B cell (primary cell): ENCODE measurements at regions not wholly inside any gene's neighbourhood (a gene's known extent, or its start where the extent isn't known, plus 50 kb on each side); places are given as distances from the start of the nearest gene placed in this dataset.

ENCODE experiments used
- ATAC-seq: fragments of 200-7000 bp; cut with Tn5 transposase; one replicate; pipeline ENCODE4 v1.10.0; 2021; ENCODE audit warnings: low read depth, mild to moderate bottlenecking, moderate number of reproducible peaks, moderate library complexity
- CTCF ChIA-PET: fragments of 350-600 bp; sonication (Branson Sonifier 250); formaldehyde crosslinking; loops from one replicate; lab custom pipeline; 2021; ENCODE audit warnings: antibody characterized with exemption, inconsistent platforms; lab: Charles Lee
- POLR2A ChIA-PET: fragments of 350-600 bp; sonication (Branson Sonifier 250); formaldehyde crosslinking; loops from one replicate; lab custom pipeline; 2021; ENCODE audit warnings: antibody characterized with exemption; lab: Charles Lee
- DNase-seq: peaks from one replicate; pipeline ENCODE4 v3.0.0; 2013
- H2AFZ ChIP-seq: 2 replicates; pipeline ENCODE4 v1.6.1; 2012; ENCODE audit warnings: mild to moderate bottlenecking, low read depth, low read length; ENCODE audit not compliant: insufficient read depth, poor library complexity, severe bottlenecking
- H3K27ac ChIP-seq, 2 donors: 1 replicate in 1 of 2; 2 replicates in 1 of 2; pipeline ENCODE4 v1.5.1; 2012 to 2013; ENCODE audit warnings: low read length in 2 of 2, mild to moderate bottlenecking in 2 of 2, moderate library complexity in 1 of 2
- H3K27me3 ChIP-seq, 4 experiments: fragments of 200-600 bp in 1 of 4; sonication (generic) in 1 of 4; replicated peaks in 1 of 4; 1 replicate in 2 of 4; 2 replicates in 2 of 4; pipeline versions ENCODE4 v1.6.1 to v1.7.0; 2013 to 2016; ENCODE audit warnings: low read length in 3 of 4, mild to moderate bottlenecking in 2 of 4, mixed read lengths in 1 of 4, moderate library complexity in 1 of 4; ENCODE audit not compliant: insufficient read depth in 4 of 4, control insufficient read depth in 3 of 4; ENCODE audit errors: control extremely low read depth in 1 of 4
- H3K36me3 ChIP-seq, 2 experiments: replicated peaks in 1 of 2; 1 replicate in 1 of 2; 2 replicates in 1 of 2; pipeline versions ENCODE4 v1.6.1 to v1.7.1; 2013; ENCODE audit warnings: low read length in 1 of 2; ENCODE audit not compliant: insufficient read depth in 2 of 2, control insufficient read depth in 1 of 2; ENCODE audit errors: control extremely low read depth in 1 of 2, extremely low read depth in 1 of 2
- H3K4me1 ChIP-seq, 2 donors: fragments of 200-600 bp in 1 of 2; sonication (generic) in 1 of 2; 1 replicate in 1 of 2; 2 replicates in 1 of 2; pipeline versions ENCODE4 v1.5.1 to v1.6.1; 2013 to 2017; ENCODE audit warnings: low read length in 2 of 2; ENCODE audit not compliant: control insufficient read depth in 2 of 2, insufficient read depth in 2 of 2
- H3K4me2 ChIP-seq: replicated peaks from 2 replicates; pipeline ENCODE3; 2012; ENCODE audit warnings: mild to moderate bottlenecking, low read depth, low read length; ENCODE audit not compliant: poor library complexity, severe bottlenecking
- H3K4me3 ChIP-seq, 5 experiments: fragments of 200-600 bp in 1 of 5; sonication (generic) in 1 of 5; 1 replicate in 3 of 5; 2 replicates in 2 of 5; pipeline versions ENCODE4 v1.5.1 to v1.7.0; 2011 to 2016; ENCODE audit warnings: low read length in 4 of 5, mild to moderate bottlenecking in 4 of 5, low read depth in 2 of 5, control low read depth in 1 of 5, moderate library complexity in 1 of 5; ENCODE audit not compliant: insufficient read depth in 1 of 5; ENCODE audit errors: control extremely low read depth in 1 of 5, extremely low read depth in 1 of 5
- H3K79me2 ChIP-seq: fragments of 200-600 bp; sonication (generic); one replicate; pipeline ENCODE4 v1.6.0; 2016; ENCODE audit warnings: low read length; ENCODE audit not compliant: control insufficient read depth, insufficient read depth
- H3K9ac ChIP-seq: fragments of 200-600 bp; sonication (generic); 2 replicates; pipeline ENCODE4 v1.6.1; 2017; ENCODE audit warnings: mild to moderate bottlenecking, low read length, moderate library complexity
- H3K9me3 ChIP-seq, 3 donors: one replicate each; pipeline versions ENCODE4 v1.6.1 to v1.7.1; 2013; ENCODE audit warnings: low read length in 2 of 3; ENCODE audit not compliant: control insufficient read depth in 2 of 3, insufficient read depth in 1 of 3; ENCODE audit errors: control extremely low read depth in 1 of 3
- H4K20me1 ChIP-seq: 2 replicates; pipeline ENCODE4 v1.6.0; 2012; ENCODE audit warnings: mild to moderate bottlenecking, low read length; ENCODE audit not compliant: insufficient read depth, control insufficient read depth, poor library complexity, severe bottlenecking
- H3K27ac Mint-ChIP-seq: one replicate; pipeline ENCODE4 v1.8.0; 2021; ENCODE audit warnings: mixed read lengths
- H3K27me3 Mint-ChIP-seq: one replicate; pipeline ENCODE4 v1.8.0; 2021; ENCODE audit warnings: mixed read lengths
- H3K4me1 Mint-ChIP-seq: one replicate; pipeline ENCODE4 v1.8.0; 2021; ENCODE audit warnings: mixed read lengths
- H3K4me3 Mint-ChIP-seq: one replicate; pipeline ENCODE4 v1.8.0; 2021; ENCODE audit warnings: mixed read lengths
- H3K9me3 Mint-ChIP-seq: one replicate; pipeline ENCODE4 v1.8.0; 2022; ENCODE audit warnings: mixed read lengths; ENCODE audit not compliant: insufficient read depth
- EZH2 ChIP-seq: IDR thresholded peaks from 2 replicates; pipeline ENCODE4 v1.6.1; 2012; ENCODE audit warnings: borderline replicate concordance, low read depth, mild to moderate bottlenecking, moderate library complexity, low read length; ENCODE audit not compliant: insufficient read depth, poor library complexity, severe bottlenecking
- WGBS: methylation state at CpG from one replicate; pipeline ENCODE4 v1.1.5; 2013; ENCODE audit warnings: missing lambda C conversion rate; ENCODE audit not compliant: insufficient coverage; 5-methylcytosine and 5-hydroxymethylcytosine counted together
- intact Hi-C: fragments of 100-400 bp; cut with micrococcal nuclease; formaldehyde crosslinking; loops from one replicate; pipeline ENCODE4 v1.10.0; 2022
- TF ChIP-seq, protein P1 (sequence below): fragments of 200-600 bp; IDR thresholded peaks from one replicate; pipeline ENCODE4 v1.8.0; 2022; ENCODE audit warnings: antibody characterized with exemption, mild to moderate bottlenecking

GRCh38 chr6:76814496-76815458 is 648.5 kb downstream of the HTR1B start:
- CTCF ChIA-PET, result no interaction called here
- no peak overlapping the region for H3K27ac Mint-ChIP-seq
- 47% methylated on average over 3 of the region's 7 CpGs for WGBS
- Histone ChIP-seq H3K9me3 (peaks cover 0 to 20% (median 0%) of the 10 kb centered on the region in 3 donors), H3K36me3 (no peaks in the 10 kb centered on the region), H3K27me3 (no peaks in the 10 kb centered on the region), H3K9ac (no peak overlapping the region), H4K20me1 (no peaks in the 10 kb centered on the region), H3K4me3 (no peak overlapping the region), H3K4me2 (no peak overlapping the region), H3K27ac (no peak overlapping the region), H3K4me1 (no peaks in the 10 kb centered on the region), H3K79me2 (no peaks in the 10 kb centered on the region), H2AFZ (no peak overlapping the region)
- H3K27me3 Mint-ChIP-seq, result no peaks in the 10 kb centered on the region
- H3K4me3 Mint-ChIP-seq, result no peak overlapping the region
- no peak for TF ChIP-seq EZH2
- TF ChIP-seq, protein P1, sequence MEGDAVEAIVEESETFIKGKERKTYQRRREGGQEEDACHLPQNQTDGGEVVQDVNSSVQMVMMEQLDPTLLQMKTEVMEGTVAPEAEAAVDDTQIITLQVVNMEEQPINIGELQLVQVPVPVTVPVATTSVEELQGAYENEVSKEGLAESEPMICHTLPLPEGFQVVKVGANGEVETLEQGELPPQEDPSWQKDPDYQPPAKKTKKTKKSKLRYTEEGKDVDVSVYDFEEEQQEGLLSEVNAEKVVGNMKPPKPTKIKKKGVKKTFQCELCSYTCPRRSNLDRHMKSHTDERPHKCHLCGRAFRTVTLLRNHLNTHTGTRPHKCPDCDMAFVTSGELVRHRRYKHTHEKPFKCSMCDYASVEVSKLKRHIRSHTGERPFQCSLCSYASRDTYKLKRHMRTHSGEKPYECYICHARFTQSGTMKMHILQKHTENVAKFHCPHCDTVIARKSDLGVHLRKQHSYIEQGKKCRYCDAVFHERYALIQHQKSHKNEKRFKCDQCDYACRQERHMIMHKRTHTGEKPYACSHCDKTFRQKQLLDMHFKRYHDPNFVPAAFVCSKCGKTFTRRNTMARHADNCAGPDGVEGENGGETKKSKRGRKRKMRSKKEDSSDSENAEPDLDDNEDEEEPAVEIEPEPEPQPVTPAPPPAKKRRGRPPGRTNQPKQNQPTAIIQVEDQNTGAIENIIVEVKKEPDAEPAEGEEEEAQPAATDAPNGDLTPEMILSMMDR, result no peak
- POLR2A ChIA-PET, result no interaction called here
- no peak for DNase-seq
- H3K9me3 Mint-ChIP-seq, result no peaks in the 10 kb centered on the region
- no peaks in the 10 kb centered on the region for H3K4me1 Mint-ChIP-seq
- intact Hi-C loops, result no loop called here
- no peak for ATAC-seq

DNA sequence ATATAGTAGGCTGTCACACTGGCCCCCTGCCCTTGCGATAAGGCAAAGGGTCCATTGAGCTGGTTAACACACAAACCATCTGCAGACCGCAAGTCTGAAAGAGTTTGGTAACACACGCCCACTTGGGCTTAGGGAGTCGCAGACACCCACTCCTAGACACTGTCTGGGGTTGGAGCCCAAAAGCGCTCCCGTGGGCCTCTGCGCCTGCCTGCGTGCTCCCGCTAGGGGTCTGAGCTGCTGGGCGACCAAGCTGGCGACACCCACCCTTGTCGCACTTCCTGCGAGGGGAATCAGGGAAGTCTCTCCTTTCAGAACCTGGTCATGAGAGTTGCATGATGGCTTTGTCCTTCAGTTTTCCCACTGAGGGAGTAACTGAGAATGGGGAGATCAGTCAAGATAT is 653.0 kb downstream of the HTR1B start:
- Histone ChIP-seq H3K9ac (no peak overlapping the region), H3K27me3 (no peaks in the 10 kb centered on the region), H3K4me3 (no peak overlapping the region), H3K4me2 (no peak overlapping the region), H2AFZ (no peak overlapping the region), H3K4me1 (no peaks in the 10 kb centered on the region), H3K79me2 (no peaks in the 10 kb centered on the region), H3K36me3 (no peaks in the 10 kb centered on the region), H4K20me1 (no peaks in the 10 kb centered on the region), H3K9me3 (peaks cover 0 to 10% (median 0%) of the 10 kb centered on the region in 3 donors), H3K27ac (no peak overlapping the region)
- DNase-seq, result no peak
- ChIA-PET POLR2A (no interaction called here), CTCF (no interaction called here)
- Mint-ChIP-seq H3K27me3 (no peaks in the 10 kb centered on the region), H3K4me1 (no peaks in the 10 kb centered on the region), H3K27ac (no peak overlapping the region), H3K9me3 (no peaks in the 10 kb centered on the region), H3K4me3 (no peak overlapping the region)
- intact Hi-C loops, result no loop called here
- no peak for TF ChIP-seq EZH2
- TF ChIP-seq, protein P1, result no peak
- no peak for ATAC-seq
- 88% methylated on average over 13 of the region's 13 CpGs for WGBS
